ENCODE measurements at regions not wholly inside any gene's neighbourhood (a gene's known extent, or its start where the extent isn't known, plus 50 kb on each side); places are given as distances from the start of the nearest gene placed in this dataset.
A peak's percentile ranks its signal among the peaks of the same experiment; 100 is the strongest.

GRCh38 chr5:175797521-175798038 lies 73.8 kb upstream of the CPLX2 start:
- H3K27ac ChIP-seq, result peak overlapping the region; percentile 100
- no peak for TF ChIP-seq CTCF (conservative IDR thresholded peaks at IDR 0.05)

GRCh38 chr5:175798626-175799025 lies 72.8 kb upstream of the CPLX2 start:
- TF ChIP-seq CTCF (conservative IDR thresholded peaks at IDR 0.05), result no peak
- peak overlapping the region; percentile 100 for H3K27ac ChIP-seq

- TF ChIP-seq CTCF (conservative IDR thresholded peaks at IDR 0.05), result no peak
- H3K27ac ChIP-seq, result no peak overlapping the region
Observed at GRCh38 chr5:175800656-175801081, 70.7 kb upstream of the CPLX2 start.

GRCh38 chr5:175802361-175802760 lies 69.0 kb upstream of the CPLX2 start:
- H3K27ac ChIP-seq, result no peak overlapping the region
- TF ChIP-seq CTCF (conservative IDR thresholded peaks at IDR 0.05), result no peak

- TF ChIP-seq CTCF (conservative IDR thresholded peaks at IDR 0.05), result no peak
Observed at GRCh38 chr5:175803254-175803653, 68.1 kb upstream of the CPLX2 start.

GRCh38 chr5:175803736-175804454 lies 67.5 kb upstream of the CPLX2 start:
- H3K27ac ChIP-seq, result no peak overlapping the region
- TF ChIP-seq CTCF (conservative IDR thresholded peaks at IDR 0.05), result no peak

More at GRCh38 chr5:175803254-175803653, 68.1 kb upstream of the CPLX2 start:
- no peak overlapping the region for H3K27ac ChIP-seq

GRCh38 chr5:175805256-175806011 lies 65.9 kb upstream of the CPLX2 start:
- H3K27ac ChIP-seq, result no peak overlapping the region
- TF ChIP-seq CTCF (conservative IDR thresholded peaks at IDR 0.05), result no peak

Data from VCaP (cell line).